GM19023 (cell line): ENCODE measurements at regions not wholly inside any gene's neighbourhood (a gene's known extent, or its start where the extent isn't known, plus 50 kb on each side); places are given as distances from the start of the nearest gene placed in this dataset.

Experiments used
- ATAC-seq: cut with Tn5 transposase; IDR thresholded peaks from one replicate; pipeline ENCODE4 v1.9.1; 2021; ENCODE audit warnings: mild to moderate bottlenecking, moderate library complexity; ENCODE audit not compliant: unreplicated experiment

- no peak for ATAC-seq
These were observed 324.0 kb upstream of the ACVR2A start for GRCh38 chr2:147520817-147521216.

- ATAC-seq = no peak
These were observed 325.7 kb upstream of the ACVR2A start for GRCh38 chr2:147519178-147519577.

GRCh38 chr2:147515213-147515612 lies 329.6 kb upstream of the ACVR2A start:
- no peak for ATAC-seq

GRCh38 chr2:147512206-147512605 lies 332.6 kb upstream of the ACVR2A start:
- no peak for ATAC-seq

GRCh38 chr2:147511491-147511948 lies 333.3 kb upstream of the ACVR2A start:
- ATAC-seq = no peak

- no peak for ATAC-seq
These were observed 335.0 kb upstream of the ACVR2A start for GRCh38 chr2:147509821-147510220.

GRCh38 chr2:147506889-147507288 lies 337.9 kb upstream of the ACVR2A start:
- no peak for ATAC-seq

- no peak for ATAC-seq
These were observed 342.0 kb upstream of the ACVR2A start for GRCh38 chr2:147502711-147503290.

- no peak for ATAC-seq
These were observed 342.9 kb upstream of the ACVR2A start for GRCh38 chr2:147501968-147502367.

- ATAC-seq = no peak
These were observed 343.9 kb upstream of the ACVR2A start for GRCh38 chr2:147500819-147501395.

GRCh38 chr2:147500229-147500628 lies 344.6 kb upstream of the ACVR2A start:
- ATAC-seq = no peak

GRCh38 chr2:147499785-147500184 lies 345.0 kb upstream of the ACVR2A start:
- ATAC-seq = no peak

- ATAC-seq = no peak
These were observed 349.1 kb upstream of the ACVR2A start for GRCh38 chr2:147495734-147496133.

- no peak for ATAC-seq
These were observed 352.4 kb upstream of the ACVR2A start for GRCh38 chr2:147492471-147492870.

- no peak for ATAC-seq
These were observed 353.3 kb upstream of the ACVR2A start for GRCh38 chr2:147491506-147491905.

GRCh38 chr2:147490401-147491261 lies 354.2 kb upstream of the ACVR2A start:
- no peak for ATAC-seq

- no peak for ATAC-seq
These were observed 356.4 kb upstream of the ACVR2A start for GRCh38 chr2:147488472-147488871.

GRCh38 chr2:147487978-147488289 lies 356.9 kb upstream of the ACVR2A start:
- ATAC-seq = no peak

GRCh38 chr2:147487286-147487977 lies 357.4 kb upstream of the ACVR2A start:
- ATAC-seq = no peak

GRCh38 chr2:147485210-147485851 lies 359.5 kb upstream of the ACVR2A start:
- no peak for ATAC-seq

GRCh38 chr2:147483911-147484310 lies 360.9 kb upstream of the ACVR2A start:
- no peak for ATAC-seq
